ENCODE measurements at regions not wholly inside any gene's neighbourhood (a gene's known extent, or its start where the extent isn't known, plus 50 kb on each side); places are given as distances from the start of the nearest gene placed in this dataset.

DNA sequence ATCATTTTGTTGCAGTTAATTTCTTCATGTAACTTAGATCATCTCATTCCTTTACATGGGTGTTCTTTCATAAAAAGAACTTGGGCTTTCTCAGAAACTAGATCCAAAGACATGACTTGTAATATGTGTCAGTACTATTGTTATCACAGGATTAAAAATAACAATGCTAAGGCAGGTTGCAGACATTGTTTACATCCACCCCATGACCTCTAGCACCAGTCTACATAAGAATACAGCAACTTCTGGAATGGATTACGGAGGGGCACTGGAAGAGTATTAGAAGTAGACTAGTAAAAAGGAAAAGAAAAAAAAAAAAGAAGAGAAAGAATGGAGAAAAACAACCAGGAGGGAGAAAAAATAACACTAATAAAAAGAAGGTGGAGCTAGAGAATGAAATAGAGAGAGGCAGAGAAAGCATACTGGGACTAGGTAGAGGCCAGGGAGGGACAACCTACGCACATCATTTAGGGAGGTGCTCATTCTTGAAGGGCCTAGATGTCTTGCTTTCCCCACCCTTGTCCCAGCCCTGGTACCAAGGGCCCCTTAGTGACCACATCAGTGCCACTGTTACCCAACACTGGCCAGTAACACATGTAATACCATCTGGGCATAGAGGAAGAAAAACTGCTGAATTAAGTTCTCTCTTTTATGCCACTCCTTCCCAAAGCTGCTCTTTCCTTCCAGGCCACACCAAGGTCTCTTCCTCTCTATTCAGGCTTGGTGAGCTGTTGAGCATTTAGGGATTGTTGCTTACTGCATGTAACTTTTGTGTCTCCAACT lies 70.6 kb upstream of the KLF7 start:
- DNase-seq (ENCODE audit: low spot score), result no peak

DNA sequence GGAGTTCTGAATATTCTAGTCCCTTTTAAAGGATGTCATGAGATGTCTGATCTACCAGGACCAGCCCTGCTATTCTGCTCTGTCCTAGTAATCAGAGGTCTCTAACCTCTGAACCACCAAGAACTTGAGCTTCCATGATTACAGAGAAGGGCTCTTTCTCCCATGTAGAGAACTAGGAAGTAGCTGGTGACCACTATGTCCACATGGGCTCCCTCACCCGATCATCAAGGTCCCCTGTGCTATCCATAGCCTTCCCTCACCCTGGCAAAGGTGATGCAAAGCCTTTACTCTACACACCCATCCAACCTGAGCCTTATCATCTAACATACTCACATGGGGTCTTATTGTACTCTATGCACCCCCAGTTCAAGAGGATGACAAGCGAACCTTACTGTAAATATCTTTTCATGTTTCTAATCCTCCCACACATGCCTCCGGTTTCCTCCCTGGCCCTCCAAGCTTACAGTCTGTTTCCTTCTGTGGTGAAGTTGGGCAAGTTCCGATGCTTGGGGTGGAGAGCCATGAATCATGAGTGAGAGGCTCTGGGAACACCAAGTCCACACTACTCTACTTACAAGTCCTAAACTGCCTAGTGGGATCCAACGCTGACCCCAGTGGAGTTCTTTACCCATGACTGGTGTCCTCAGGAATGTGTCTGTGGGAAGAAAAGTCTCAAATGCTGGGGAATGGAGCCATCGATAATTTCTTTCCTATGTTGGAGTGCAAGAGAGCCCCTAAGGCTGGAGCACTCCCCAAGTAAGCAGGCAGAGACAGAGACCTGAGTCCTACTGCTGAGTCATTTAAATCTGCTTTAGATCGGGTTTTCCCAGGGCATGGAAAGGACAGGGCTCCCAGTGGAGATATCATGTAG lies 73.3 kb upstream of the KLF7 start:
- no peak for DNase-seq (ENCODE audit: low spot score)

DNA sequence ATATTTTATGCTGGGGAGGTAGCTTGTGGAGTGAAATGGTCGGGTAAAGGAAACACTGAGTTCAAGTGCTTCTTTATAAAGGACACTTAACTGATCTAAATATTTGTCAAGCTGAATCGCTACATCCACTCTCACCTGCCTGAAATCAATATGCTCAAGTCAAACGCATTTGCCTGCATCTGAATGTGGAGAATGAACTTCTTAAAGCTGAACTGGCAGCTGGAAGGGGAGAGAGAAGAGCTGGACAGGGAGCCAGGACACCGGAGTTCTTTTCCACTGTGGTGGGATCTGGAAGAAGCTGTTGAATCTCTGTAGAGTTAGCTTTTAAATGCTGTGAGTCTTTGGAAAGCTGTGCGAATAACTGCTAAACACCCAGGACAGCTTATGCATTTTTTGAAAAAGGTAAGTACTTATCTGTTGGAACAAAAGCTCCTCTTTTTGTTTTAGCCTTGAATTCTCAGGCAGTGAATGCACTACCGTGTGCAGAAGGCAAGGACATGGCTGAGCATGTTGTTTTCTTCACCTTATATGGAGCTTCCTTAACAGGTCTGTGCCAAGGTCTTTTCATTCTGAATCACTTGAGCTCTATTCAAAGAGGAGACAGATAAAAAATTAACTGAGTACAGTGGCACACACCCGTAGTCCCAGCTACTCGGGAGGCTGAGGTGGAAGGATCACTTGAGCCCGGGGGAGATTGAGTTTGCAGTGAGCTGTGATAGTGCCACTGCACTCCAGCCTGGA lies 74.2 kb upstream of the KLF7 start:
- DNase-seq (ENCODE audit: low spot score), result no peak

DNA sequence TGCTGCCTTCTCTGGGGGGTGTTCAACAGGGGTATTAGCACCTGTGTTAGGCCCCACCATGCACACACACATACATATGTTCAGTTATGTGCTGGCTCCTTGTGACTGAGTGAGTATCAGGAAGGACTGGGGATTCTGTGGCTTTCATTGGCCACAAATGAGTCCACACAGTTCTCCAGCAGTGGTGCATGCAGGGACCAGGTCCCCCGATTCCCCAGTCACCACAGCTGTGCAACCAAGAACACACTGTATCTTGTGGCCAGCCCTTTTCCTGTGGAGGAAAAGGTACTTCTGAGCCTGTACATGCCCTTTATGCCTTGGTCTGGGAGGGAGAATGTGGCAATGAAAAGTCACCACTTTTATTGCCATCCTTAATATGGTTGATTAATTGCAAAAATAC lies 74.9 kb upstream of the KLF7 start:
- no peak for DNase-seq (ENCODE audit: low spot score)

DNA sequence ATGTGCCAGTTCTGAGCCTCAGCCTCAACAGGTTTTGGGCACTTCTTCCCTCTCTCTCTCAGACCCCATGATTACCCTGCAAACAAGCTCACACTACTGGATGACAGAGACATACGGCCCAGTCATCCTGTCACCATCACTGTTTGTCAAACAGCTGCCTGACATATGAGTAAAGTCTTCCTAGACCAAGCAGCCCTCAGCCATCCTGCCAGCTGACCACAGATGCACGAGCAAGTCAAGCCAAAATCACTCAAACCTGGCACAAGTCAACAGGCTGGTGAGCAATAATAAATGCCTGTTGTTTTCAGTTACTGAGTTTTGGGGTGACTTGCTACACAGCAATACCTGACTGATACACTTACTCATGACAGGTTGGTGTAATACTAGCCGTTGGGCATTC lies 75.5 kb upstream of the KLF7 start:
- no peak for DNase-seq (ENCODE audit: low spot score)

DNA sequence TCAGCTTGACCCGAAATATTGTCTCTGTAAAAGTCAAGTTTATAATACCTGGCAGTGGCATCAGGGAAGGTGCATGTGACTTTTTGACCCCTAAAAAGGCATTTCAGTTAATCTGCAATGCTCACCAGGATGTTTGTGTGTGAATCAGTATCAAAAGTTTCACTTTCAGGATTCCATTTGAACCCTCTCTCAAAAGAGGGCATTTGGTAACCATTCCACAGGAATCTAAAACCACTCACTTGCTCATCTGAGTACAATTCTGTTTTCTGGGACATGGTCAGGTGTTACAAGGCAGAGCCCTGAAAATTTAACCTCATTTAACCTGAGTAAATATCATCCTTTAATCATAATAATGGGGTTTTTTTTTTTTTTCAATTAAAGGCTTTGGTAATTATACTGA lies 77.9 kb upstream of the KLF7 start:
- DNase-seq (ENCODE audit: low spot score), result no peak

DNA sequence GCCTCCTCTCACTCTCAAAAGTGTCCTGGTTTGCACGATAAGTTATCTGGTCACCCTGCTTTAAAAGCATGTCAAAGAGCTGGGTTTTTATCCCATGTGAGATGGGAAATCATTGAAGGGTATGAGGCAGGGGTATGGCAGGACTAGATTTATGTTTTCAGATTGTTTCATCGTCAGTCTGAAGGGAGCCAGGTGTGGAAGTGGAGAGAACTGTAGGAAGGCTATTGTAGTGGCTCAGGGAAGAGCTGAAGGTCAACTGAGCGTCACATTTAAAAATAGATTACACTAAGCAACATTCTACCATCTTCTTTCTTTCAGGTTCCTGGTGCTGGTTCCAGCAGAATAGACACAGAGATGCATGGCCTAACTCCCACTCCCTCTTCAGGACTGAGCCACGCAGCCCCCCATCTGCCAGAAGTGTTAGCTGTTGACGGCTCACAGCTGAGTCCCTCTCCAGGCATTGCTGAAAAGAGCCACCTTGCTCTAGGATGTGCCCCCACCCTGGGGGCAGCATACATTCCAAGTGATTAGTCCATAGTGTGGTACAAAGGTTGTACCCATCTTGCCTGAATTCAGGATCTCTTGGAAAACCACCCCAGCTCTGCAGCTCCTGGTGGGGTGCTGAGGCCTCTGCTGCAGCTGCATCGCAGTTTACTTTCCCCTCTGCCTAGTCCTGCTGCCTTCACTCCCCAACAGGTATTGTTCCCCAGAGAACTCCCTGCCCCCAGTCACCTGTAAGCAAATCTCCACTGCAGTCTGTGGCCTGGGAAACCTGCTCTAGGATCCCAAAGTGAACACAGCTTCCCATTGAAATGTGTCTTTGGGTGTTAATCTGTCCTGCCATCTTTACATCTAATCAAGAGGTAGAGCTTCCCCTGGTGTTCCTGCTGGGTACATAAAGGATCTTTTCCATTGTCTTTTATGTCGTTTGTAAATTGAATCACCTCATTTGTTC lies 79.5 kb upstream of the KLF7 start:
- no peak for DNase-seq (ENCODE audit: low spot score)

DNA sequence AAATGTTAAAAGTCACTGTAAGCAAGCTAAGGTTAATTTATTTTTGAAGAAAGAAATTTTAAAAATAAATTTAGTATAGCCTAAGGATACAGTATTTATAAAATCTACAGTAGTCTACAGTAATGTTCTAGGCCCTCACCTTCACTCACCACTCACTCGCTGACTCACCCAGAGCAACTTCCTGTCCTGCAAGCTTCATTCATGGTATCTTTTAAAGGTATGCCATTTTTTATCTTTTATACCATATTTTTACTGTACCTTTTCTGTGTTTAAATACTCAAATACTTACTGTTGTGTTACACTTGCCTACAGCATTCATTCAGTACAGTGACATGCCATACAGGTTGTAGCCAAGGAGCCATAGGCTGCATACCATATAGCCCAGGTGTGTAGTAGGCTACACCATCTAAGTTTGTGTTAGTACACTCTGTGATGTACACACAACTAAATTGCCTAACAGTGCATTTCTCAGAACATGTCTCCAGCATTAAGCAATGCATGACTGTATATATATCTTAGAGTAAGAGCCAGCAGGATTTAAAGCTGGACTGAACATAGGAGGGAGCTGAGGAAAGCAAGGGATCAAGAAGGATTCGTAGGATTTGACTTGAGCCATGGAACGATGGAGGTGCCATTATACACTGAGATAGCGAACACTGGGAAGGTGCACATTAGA lies 83.1 kb upstream of the KLF7 start:
- no peak for DNase-seq (ENCODE audit: low spot score)

DNA sequence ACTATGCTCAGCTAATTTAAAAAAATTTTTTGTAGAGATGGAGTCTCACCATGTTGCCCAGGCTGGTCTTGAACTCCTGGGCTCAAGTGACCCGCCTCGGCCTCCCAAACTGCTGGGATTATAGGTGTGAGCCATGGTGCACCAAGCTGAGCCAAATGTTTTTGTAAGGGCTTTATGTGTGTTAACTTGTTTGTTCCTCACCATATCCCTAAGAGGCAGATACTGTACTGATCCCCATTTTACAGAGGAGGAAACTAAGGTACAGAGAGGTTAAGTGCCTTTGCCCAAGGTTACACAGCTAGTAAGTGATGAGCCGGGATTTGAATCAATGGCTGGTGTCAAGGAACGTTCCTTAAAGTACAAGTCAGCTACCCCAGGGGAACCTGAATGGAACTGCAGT lies 85.3 kb upstream of the KLF7 start:
- no peak for DNase-seq (ENCODE audit: low spot score)

DNA sequence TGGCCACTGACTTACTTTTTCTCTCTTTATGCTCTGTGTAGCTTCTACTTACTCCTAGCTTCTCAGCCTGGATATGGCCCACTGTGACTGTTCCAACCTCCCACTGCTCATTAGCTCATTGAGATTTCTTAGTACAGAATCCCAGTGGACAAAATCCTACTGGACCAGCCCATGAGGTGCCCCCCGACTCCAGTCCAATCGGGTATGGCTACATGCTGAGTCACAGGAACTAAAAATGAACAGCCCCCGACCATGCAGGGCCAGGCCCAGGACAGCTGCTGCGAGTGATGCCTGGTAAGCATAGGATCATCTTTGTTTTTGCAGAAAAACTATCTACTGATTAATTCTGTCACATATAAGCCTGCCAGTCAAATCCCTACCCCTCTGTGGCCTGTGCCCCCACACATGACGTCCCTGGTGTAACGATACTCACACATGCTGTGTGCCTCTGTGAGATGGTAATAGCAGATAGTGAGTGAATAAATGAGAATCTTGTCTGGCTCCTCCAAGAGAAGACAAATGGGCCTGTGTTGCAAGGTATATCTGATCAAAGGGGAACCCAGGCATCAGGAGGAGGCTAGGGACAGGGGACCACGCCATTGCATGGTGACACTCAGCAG lies 85.9 kb upstream of the KLF7 start:
- no peak for DNase-seq (ENCODE audit: low spot score)

DNA sequence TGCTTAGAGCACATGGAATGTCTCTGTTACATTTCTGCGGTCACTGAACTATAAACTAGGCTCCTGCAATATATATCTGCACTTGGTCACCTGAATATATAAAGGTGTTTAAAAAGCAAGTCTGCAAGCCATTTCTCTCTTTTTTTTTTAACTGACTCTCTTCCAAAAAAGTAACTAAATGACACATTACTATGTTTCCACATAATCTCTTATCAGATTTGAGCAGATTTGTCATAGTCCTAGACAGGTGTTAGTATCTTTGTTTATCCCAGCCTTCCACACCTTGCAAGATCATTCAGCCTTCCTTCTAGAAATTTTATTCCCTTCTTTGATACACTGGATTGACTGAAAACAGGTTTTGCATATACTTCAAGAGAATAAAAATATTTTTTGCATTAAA lies 86.7 kb upstream of the KLF7 start:
- no peak for DNase-seq (ENCODE audit: low spot score)

DNA sequence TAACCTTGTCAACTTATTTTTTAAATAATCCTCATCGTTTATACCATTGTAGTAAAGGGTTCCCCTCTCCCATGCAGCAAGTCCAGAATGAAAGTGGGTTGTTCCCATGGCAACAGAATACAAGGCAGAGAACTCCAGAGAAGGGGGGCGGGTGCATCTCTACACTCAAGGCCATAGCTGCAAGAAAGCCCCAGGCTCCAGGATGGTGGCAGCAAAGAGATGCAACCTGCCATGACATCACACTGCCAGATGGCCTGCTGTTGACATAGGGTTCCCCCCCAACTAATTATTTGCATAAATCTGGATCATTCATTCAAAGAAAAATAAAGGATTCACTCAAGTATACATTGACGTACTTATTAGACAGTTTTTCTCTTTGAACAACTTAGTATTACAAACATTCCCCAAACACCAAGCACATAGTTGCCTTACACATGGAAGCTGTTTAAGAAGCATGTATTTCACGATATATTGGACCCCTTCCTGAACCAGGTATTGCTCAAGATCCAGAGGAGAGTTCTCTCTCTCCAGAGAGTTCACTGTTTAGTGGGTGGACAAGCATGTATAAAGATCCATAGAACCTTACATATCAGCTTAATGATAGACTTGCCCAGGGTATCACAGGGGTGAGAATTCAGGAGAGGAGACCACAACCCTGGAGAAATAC lies 87.4 kb upstream of the KLF7 start:
- DNase-seq (ENCODE audit: low spot score), result no peak

DNA sequence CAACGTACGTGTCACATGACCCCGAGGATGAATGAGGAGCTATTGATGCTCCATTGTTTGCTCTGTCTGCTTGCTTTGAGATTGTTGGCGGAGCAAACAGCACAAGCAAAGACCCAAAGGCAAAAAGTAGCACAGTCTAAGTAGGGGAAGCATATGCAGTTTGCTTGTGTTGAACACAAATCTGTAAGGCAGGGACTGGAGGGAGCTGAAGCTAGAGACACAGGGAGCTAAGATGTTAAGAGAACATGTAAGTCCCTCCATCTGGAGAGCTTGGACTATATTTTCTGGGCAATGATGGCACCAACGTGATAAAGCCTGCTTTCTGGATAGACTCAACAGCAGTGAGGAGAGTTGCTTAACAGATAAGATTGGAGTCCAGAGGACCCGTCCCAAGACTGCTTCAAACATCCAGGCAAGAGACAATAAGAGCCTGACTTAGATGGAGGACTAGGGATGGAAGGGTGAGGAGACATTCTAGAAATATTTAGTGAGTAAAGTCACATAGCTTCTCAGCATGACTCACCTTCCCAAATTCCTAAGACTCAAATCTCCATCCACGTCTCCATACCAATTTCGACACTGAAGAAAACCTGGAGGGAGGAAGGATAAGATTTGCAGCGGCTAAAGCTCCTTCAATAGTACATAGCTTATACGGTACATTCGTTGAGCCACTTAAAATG lies 88.1 kb upstream of the KLF7 start:
- DNase-seq (ENCODE audit: low spot score), result no peak

DNA sequence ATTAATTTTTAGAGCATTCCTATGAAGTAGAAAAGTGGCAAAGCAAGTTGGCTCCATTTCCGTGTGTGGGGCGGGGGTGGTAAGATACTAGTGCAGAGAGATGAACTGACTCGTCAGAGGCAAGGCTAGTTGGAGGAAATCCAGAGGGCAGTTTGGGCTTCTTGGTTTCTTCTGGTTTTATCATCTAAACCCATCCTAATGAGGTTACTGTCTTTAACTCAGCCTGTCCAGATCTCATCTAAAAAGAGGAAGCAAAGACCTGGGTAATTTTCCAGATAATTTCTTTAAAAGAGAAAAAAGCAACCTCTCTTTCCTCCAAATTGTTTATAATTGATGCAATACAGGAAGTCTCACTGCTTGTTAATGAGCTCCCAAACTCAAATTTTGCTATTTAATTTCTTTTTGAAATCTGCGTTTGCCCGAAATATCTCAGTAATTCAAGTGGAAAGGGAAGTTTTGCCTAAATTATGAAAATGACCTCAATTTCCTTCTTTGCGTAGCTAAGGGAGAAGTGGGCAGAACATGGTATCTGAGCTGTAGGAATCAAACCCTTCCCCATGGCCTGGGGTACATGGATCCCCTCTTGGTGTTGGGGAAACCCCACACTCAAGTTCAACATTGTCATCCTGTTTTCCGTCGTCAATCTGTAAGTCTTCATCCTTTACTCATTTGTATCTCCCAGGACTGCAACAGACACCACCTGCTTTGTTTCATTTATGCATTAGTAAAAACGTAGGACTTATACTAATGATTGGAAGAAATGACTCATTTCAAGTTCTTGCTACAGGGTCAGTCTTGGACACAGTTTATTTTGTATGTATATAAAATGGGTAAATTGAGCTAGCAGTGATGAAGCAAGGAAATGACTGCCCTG lies 89.1 kb upstream of the KLF7 start:
- no peak for DNase-seq (ENCODE audit: low spot score)

DNA sequence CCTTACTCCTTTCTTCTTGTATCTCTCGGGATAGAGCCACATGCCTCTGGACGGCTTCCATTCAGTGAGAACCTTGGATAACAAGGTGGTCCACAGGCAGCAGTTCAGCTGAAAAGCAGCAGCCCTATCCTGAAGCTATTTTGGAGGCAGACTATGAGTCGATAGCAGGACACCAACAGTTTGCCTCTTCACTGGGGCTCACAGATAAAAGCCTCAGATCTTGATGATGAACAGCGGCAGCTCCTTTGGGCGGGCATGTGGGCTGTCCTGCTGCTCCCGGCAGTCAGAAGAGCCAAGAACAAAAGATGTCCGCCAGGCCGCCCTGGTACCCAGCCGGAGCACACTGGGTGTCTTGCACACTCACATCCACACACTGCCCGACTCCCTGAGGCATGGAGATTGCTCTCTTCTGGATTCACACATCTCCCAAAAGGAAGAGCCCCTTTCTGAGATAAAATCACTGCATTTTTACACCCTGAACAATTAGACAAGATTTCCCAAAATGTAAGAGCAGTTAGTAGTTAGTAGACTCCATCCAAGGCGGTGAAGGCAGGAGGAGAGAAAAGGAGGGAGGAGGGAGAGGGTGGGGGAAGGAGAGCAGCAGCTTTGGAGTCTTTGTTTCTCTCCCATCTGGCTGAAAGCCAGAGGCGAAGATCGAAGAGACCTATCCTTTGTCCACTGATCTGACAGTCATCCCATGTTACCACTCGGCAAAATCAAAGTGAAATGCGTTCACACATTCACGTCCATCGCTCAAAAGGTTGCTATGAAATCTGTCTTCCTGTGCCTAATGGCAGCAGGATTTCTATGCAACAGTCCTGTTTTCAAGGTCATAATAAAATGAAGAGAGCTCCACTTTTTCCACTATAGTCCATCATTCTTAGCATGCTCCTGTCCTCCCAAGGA lies 90.1 kb upstream of the KLF7 start:
- DNase-seq (ENCODE audit: low spot score), result no peak

DNA sequence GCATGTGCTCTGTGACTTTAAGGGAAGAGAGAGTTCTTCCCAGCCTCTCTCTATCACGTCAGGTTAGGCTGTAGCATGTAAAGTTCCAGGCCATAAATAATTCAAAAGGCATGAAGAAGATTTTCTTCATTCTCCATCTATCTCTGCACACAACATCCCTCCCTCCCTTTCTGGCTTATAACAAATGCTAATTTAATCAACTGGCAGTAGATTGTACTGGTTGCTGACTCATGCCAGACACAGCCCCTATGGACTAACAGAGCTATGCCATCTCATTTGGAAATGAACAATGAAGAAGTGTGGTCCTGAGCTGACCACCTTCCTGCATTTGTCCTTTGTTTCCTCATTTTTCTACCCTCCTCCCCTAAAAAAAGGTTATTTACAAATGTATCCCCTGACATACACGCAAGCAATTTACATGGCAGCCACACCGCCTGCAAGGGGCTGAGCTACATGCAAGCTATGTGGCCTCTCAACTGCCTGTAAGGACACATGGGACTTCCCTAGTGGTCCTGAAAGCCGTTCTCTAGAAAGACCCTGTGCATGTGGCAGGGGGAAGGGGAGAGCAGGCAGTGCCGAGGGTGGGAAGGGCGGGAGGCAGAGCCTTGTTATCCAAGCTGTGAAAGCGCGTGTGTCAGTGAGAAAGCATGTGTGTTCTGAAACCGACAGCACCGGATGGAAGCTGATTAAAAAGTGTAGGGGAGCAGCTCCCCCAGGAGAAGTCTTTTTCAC lies 90.9 kb upstream of the KLF7 start:
- DNase-seq (ENCODE audit: low spot score), result no peak

All from D341Med (cell line).